ENCODE measurements at regions not wholly inside any gene's neighbourhood (a gene's known extent, or its start where the extent isn't known, plus 50 kb on each side); places are given as distances from the start of the nearest gene placed in this dataset.

- H3K27me3 ChIP-seq (ENCODE audit: low read depth, low read length) = no peaks in the 10 kb centered on the region
- H3K9me3 ChIP-seq (ENCODE audit: control insufficient read depth in 1 of 2, low read length in 2 of 2) = no peaks in the 10 kb centered on the region
- no peak overlapping the region for H3K4me3 ChIP-seq (ENCODE audit: low read depth in 1 of 2, low read length in 2 of 2)
- H3K4me1 ChIP-seq (ENCODE audit: control insufficient read depth in 1 of 2, insufficient read depth in 2 of 2, low read length in 2 of 2) = no peaks in the 10 kb centered on the region
- no peak overlapping the region for H3K27ac ChIP-seq (ENCODE audit: low read length)
- no peaks in the 10 kb centered on the region for H3K36me3 ChIP-seq (ENCODE audit: control insufficient read depth in 1 of 2, insufficient read depth in 2 of 2, low read length in 2 of 2)
Observed at GRCh38 chr4:159446266-159446976, 343.5 kb downstream of the RAPGEF2 start.

GRCh38 chr4:159447296-159447695 lies 344.4 kb downstream of the RAPGEF2 start:
- Histone ChIP-seq H3K27me3 (ENCODE audit: low read depth, low read length) (no peaks in the 10 kb centered on the region), H3K4me3 (ENCODE audit: low read depth in 1 of 2, low read length in 2 of 2) (no peak overlapping the region), H3K9me3 (ENCODE audit: control insufficient read depth in 1 of 2, low read length in 2 of 2) (no peaks in the 10 kb centered on the region), H3K36me3 (ENCODE audit: control insufficient read depth in 1 of 2, insufficient read depth in 2 of 2, low read length in 2 of 2) (no peaks in the 10 kb centered on the region), H3K4me1 (ENCODE audit: control insufficient read depth in 1 of 2, insufficient read depth in 2 of 2, low read length in 2 of 2) (no peaks in the 10 kb centered on the region), H3K27ac (ENCODE audit: low read length) (no peak overlapping the region)

- Histone ChIP-seq H3K4me3 (ENCODE audit: low read depth in 1 of 2, low read length in 2 of 2) (no peak overlapping the region), H3K27ac (ENCODE audit: low read length) (no peak overlapping the region), H3K4me1 (ENCODE audit: control insufficient read depth in 1 of 2, insufficient read depth in 2 of 2, low read length in 2 of 2) (no peaks in the 10 kb centered on the region), H3K9me3 (ENCODE audit: control insufficient read depth in 1 of 2, low read length in 2 of 2) (no peaks in the 10 kb centered on the region), H3K36me3 (ENCODE audit: control insufficient read depth in 1 of 2, insufficient read depth in 2 of 2, low read length in 2 of 2) (no peaks in the 10 kb centered on the region), H3K27me3 (ENCODE audit: low read depth, low read length) (no peaks in the 10 kb centered on the region)
Observed at GRCh38 chr4:159451006-159451405, 348.1 kb downstream of the RAPGEF2 start.

- H3K27ac ChIP-seq (ENCODE audit: low read length) = no peak overlapping the region
- no peaks in the 10 kb centered on the region for H3K36me3 ChIP-seq (ENCODE audit: control insufficient read depth in 1 of 2, insufficient read depth in 2 of 2, low read length in 2 of 2)
- H3K4me3 ChIP-seq (ENCODE audit: low read depth in 1 of 2, low read length in 2 of 2) = no peak overlapping the region
- H3K4me1 ChIP-seq (ENCODE audit: control insufficient read depth in 1 of 2, insufficient read depth in 2 of 2, low read length in 2 of 2) = no peaks in the 10 kb centered on the region
- H3K27me3 ChIP-seq (ENCODE audit: low read depth, low read length) = no peaks in the 10 kb centered on the region
- H3K9me3 ChIP-seq (ENCODE audit: control insufficient read depth in 1 of 2, low read length in 2 of 2) = no peaks in the 10 kb centered on the region
Observed at GRCh38 chr4:159455675-159456237, 352.9 kb downstream of the RAPGEF2 start.

GRCh38 chr4:159460371-159460770 lies 357.5 kb downstream of the RAPGEF2 start:
- Histone ChIP-seq H3K27ac (ENCODE audit: low read length) (no peak overlapping the region), H3K4me3 (ENCODE audit: low read depth in 1 of 2, low read length in 2 of 2) (no peak overlapping the region), H3K4me1 (ENCODE audit: control insufficient read depth in 1 of 2, insufficient read depth in 2 of 2, low read length in 2 of 2) (no peaks in the 10 kb centered on the region), H3K36me3 (ENCODE audit: control insufficient read depth in 1 of 2, insufficient read depth in 2 of 2, low read length in 2 of 2) (no peaks in the 10 kb centered on the region), H3K27me3 (ENCODE audit: low read depth, low read length) (no peaks in the 10 kb centered on the region), H3K9me3 (ENCODE audit: control insufficient read depth in 1 of 2, low read length in 2 of 2) (peaks cover 0 to 14% of the 10 kb centered on the region in 2 donors)

GRCh38 chr4:159463235-159463634 lies 360.4 kb downstream of the RAPGEF2 start:
- H3K4me3 ChIP-seq (ENCODE audit: low read depth in 1 of 2, low read length in 2 of 2) = no peak overlapping the region
- no peaks in the 10 kb centered on the region for H3K36me3 ChIP-seq (ENCODE audit: control insufficient read depth in 1 of 2, insufficient read depth in 2 of 2, low read length in 2 of 2)
- H3K27ac ChIP-seq (ENCODE audit: low read length) = no peak overlapping the region
- H3K9me3 ChIP-seq (ENCODE audit: control insufficient read depth in 1 of 2, low read length in 2 of 2) = peaks cover 0 to 14% of the 10 kb centered on the region in 2 donors
- no peaks in the 10 kb centered on the region for H3K27me3 ChIP-seq (ENCODE audit: low read depth, low read length)
- H3K4me1 ChIP-seq (ENCODE audit: control insufficient read depth in 1 of 2, insufficient read depth in 2 of 2, low read length in 2 of 2) = no peaks in the 10 kb centered on the region

GRCh38 chr4:159464302-159464701 lies 361.4 kb downstream of the RAPGEF2 start:
- Histone ChIP-seq H3K4me3 (ENCODE audit: low read depth in 1 of 2, low read length in 2 of 2) (no peak overlapping the region), H3K4me1 (ENCODE audit: control insufficient read depth in 1 of 2, insufficient read depth in 2 of 2, low read length in 2 of 2) (no peaks in the 10 kb centered on the region), H3K36me3 (ENCODE audit: control insufficient read depth in 1 of 2, insufficient read depth in 2 of 2, low read length in 2 of 2) (no peaks in the 10 kb centered on the region), H3K9me3 (ENCODE audit: control insufficient read depth in 1 of 2, low read length in 2 of 2) (peaks cover 0 to 14% of the 10 kb centered on the region in 2 donors), H3K27me3 (ENCODE audit: low read depth, low read length) (no peaks in the 10 kb centered on the region), H3K27ac (ENCODE audit: low read length) (no peak overlapping the region)

- H3K27ac ChIP-seq (ENCODE audit: low read length) = no peak overlapping the region
- H3K27me3 ChIP-seq (ENCODE audit: low read depth, low read length) = no peaks in the 10 kb centered on the region
- H3K4me1 ChIP-seq (ENCODE audit: control insufficient read depth in 1 of 2, insufficient read depth in 2 of 2, low read length in 2 of 2) = no peaks in the 10 kb centered on the region
- H3K36me3 ChIP-seq (ENCODE audit: control insufficient read depth in 1 of 2, insufficient read depth in 2 of 2, low read length in 2 of 2) = no peaks in the 10 kb centered on the region
- H3K9me3 ChIP-seq (ENCODE audit: control insufficient read depth in 1 of 2, low read length in 2 of 2) = no peaks in the 10 kb centered on the region
- H3K4me3 ChIP-seq (ENCODE audit: low read depth in 1 of 2, low read length in 2 of 2) = no peak overlapping the region
Observed at GRCh38 chr4:159476886-159477285, 374.0 kb downstream of the RAPGEF2 start.

GRCh38 chr4:159480826-159481225 lies 377.9 kb downstream of the RAPGEF2 start:
- H3K4me1 ChIP-seq (ENCODE audit: control insufficient read depth in 1 of 2, insufficient read depth in 2 of 2, low read length in 2 of 2) = no peaks in the 10 kb centered on the region
- no peaks in the 10 kb centered on the region for H3K36me3 ChIP-seq (ENCODE audit: control insufficient read depth in 1 of 2, insufficient read depth in 2 of 2, low read length in 2 of 2)

GRCh38 chr4:159481936-159482335 lies 379.1 kb downstream of the RAPGEF2 start:
- Histone ChIP-seq H3K4me1 (ENCODE audit: control insufficient read depth in 1 of 2, insufficient read depth in 2 of 2, low read length in 2 of 2) (no peaks in the 10 kb centered on the region), H3K27me3 (ENCODE audit: low read depth, low read length) (no peaks in the 10 kb centered on the region), H3K36me3 (ENCODE audit: control insufficient read depth in 1 of 2, insufficient read depth in 2 of 2, low read length in 2 of 2) (no peaks in the 10 kb centered on the region)

More at GRCh38 chr4:159480826-159481225, 377.9 kb downstream of the RAPGEF2 start:
- Histone ChIP-seq H3K27ac (ENCODE audit: low read length) (no peak overlapping the region), H3K9me3 (ENCODE audit: control insufficient read depth in 1 of 2, low read length in 2 of 2) (no peaks in the 10 kb centered on the region), H3K27me3 (ENCODE audit: low read depth, low read length) (no peaks in the 10 kb centered on the region), H3K4me3 (ENCODE audit: low read depth in 1 of 2, low read length in 2 of 2) (no peak overlapping the region)

GRCh38 chr4:159483110-159483781 lies 380.4 kb downstream of the RAPGEF2 start:
- H3K4me1 ChIP-seq (ENCODE audit: control insufficient read depth in 1 of 2, insufficient read depth in 2 of 2, low read length in 2 of 2) = no peaks in the 10 kb centered on the region
- no peak overlapping the region for H3K27ac ChIP-seq (ENCODE audit: low read length)

More at GRCh38 chr4:159481936-159482335, 379.1 kb downstream of the RAPGEF2 start:
- no peak overlapping the region for H3K4me3 ChIP-seq (ENCODE audit: low read depth in 1 of 2, low read length in 2 of 2)
- no peak overlapping the region for H3K27ac ChIP-seq (ENCODE audit: low read length)
- H3K9me3 ChIP-seq (ENCODE audit: control insufficient read depth in 1 of 2, low read length in 2 of 2) = no peaks in the 10 kb centered on the region

More at GRCh38 chr4:159483110-159483781, 380.4 kb downstream of the RAPGEF2 start:
- Histone ChIP-seq H3K4me3 (ENCODE audit: low read depth in 1 of 2, low read length in 2 of 2) (no peak overlapping the region), H3K9me3 (ENCODE audit: control insufficient read depth in 1 of 2, low read length in 2 of 2) (no peaks in the 10 kb centered on the region), H3K27me3 (ENCODE audit: low read depth, low read length) (no peaks in the 10 kb centered on the region), H3K36me3 (ENCODE audit: control insufficient read depth in 1 of 2, insufficient read depth in 2 of 2, low read length in 2 of 2) (no peaks in the 10 kb centered on the region)
